Lung (tissue), 11 donors: ENCODE measurements at regions not wholly inside any gene's neighbourhood (a gene's known extent, or its start where the extent isn't known, plus 50 kb on each side); places are given as distances from the start of the nearest gene placed in this dataset.
"Not testable (repeated sequence)": the region's sequence is repeated elsewhere in the genome, so short reads cannot be mapped to it uniquely, and the experiment has no call there.

Experiments
- ATAC-seq: fragments of 200-7000 bp; cut with Tn5 transposase; one replicate; pipeline ENCODE4 v1.9.1; 2020; ENCODE audit warnings: moderate number of reproducible peaks; ENCODE audit not compliant: insufficient read depth, low FRiP score
- DNase-seq, 3 donors: peaks; one replicate each; pipeline ENCODE4 v3.0.0-alpha.2; 2013 to 2017
- H3K27ac ChIP-seq, 2 donors: one replicate each; pipeline ENCODE4 v1.5.1; 2013; ENCODE audit warnings: mild to moderate bottlenecking in 2 of 2, moderate library complexity in 2 of 2, control low read depth in 1 of 2, inconsistent platforms in 1 of 2, low read depth in 1 of 2, low read length in 1 of 2
- H3K27me3 ChIP-seq, 3 donors: one replicate each; pipeline ENCODE4 v1.5.1; 2013; ENCODE audit warnings: low read length in 2 of 3; ENCODE audit not compliant: control insufficient read depth in 3 of 3, insufficient read depth in 3 of 3
- H3K36me3 ChIP-seq, 4 donors: one replicate each; pipeline ENCODE4 v1.5.1; 2013; ENCODE audit warnings: low read length in 4 of 4, mild to moderate bottlenecking in 1 of 4, moderate library complexity in 1 of 4; ENCODE audit not compliant: control insufficient read depth in 4 of 4, insufficient read depth in 4 of 4
- H3K4me1 ChIP-seq, 5 donors: one replicate each; pipeline ENCODE4 v1.5.1; 2013; ENCODE audit warnings: low read length in 5 of 5, mild to moderate bottlenecking in 2 of 5, moderate library complexity in 1 of 5; ENCODE audit not compliant: control insufficient read depth in 5 of 5, insufficient read depth in 5 of 5
- H3K4me3 ChIP-seq: one replicate; pipeline ENCODE4 v1.5.1; 2013; ENCODE audit warnings: mild to moderate bottlenecking, control low read depth, moderate library complexity
- H3K9ac ChIP-seq, 2 donors: one replicate each; pipeline ENCODE4 v1.5.1; 2013; ENCODE audit warnings: low read length in 2 of 2, control low read depth in 1 of 2; ENCODE audit not compliant: insufficient read depth in 1 of 2
- H3K9me3 ChIP-seq, 4 donors: one replicate each; pipeline ENCODE4 v1.5.1; 2013; ENCODE audit warnings: low read length in 3 of 4, mild to moderate bottlenecking in 1 of 4, moderate library complexity in 1 of 4; ENCODE audit not compliant: control insufficient read depth in 4 of 4, insufficient read depth in 3 of 4
- WGBS, 2 donors: extraction: QIAGEN DNeasy Blood & Tissue Kit; methylation state at CpG; one replicate each; pipeline ENCODE4 v1.1.7; 2013; 5-methylcytosine and 5-hydroxymethylcytosine counted together
- TF ChIP-seq, protein P1 (sequence below): IDR thresholded peaks from 2 replicates; pipeline ENCODE4 v1.5.1; 2012; ENCODE audit warnings: mild to moderate bottlenecking; ENCODE audit errors: control extremely low read depth, extremely low read depth
- donor health status: control.
- donor health status: control.
- donor health status: Bipolar disorder and iron deficiency.
- donor health status: healthy.
- donor health status: DM: yes; HTN: yes; CAD: no.

DNA sequence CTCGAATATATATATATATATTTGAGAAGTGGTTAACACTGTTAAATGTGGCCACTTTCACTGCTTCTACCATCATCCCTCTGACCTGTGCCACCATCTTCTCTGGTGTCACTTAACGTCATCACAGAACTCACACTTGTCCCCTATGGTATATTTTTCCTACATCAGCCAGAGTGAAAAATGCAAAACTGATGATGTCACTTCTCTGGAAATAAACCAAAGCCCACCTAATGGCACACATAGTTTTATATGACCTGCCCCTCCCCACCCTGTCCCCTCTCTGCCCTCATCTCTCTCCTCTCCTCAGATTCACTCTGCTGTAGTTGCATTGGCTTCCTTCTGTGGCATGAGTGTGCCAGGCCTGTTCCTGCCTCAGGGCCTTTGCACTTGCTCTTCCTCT, 63.9 kb upstream of the IFNGR1 start:
- no peaks in the 10 kb centered on the region for H3K36me3 ChIP-seq
- H3K27ac ChIP-seq, result no peak overlapping the region
- no peak overlapping the region for H3K4me3 ChIP-seq
- DNase-seq, result no peak
- WGBS, 2 donors, result 69 to 94% methylated on average over 2 of the region's 2 CpGs
- ATAC-seq, result no peak
- H3K9me3 ChIP-seq, result no peaks in the 10 kb centered on the region
- H3K4me1 ChIP-seq, result no peaks in the 10 kb centered on the region
- TF ChIP-seq, protein P1, sequence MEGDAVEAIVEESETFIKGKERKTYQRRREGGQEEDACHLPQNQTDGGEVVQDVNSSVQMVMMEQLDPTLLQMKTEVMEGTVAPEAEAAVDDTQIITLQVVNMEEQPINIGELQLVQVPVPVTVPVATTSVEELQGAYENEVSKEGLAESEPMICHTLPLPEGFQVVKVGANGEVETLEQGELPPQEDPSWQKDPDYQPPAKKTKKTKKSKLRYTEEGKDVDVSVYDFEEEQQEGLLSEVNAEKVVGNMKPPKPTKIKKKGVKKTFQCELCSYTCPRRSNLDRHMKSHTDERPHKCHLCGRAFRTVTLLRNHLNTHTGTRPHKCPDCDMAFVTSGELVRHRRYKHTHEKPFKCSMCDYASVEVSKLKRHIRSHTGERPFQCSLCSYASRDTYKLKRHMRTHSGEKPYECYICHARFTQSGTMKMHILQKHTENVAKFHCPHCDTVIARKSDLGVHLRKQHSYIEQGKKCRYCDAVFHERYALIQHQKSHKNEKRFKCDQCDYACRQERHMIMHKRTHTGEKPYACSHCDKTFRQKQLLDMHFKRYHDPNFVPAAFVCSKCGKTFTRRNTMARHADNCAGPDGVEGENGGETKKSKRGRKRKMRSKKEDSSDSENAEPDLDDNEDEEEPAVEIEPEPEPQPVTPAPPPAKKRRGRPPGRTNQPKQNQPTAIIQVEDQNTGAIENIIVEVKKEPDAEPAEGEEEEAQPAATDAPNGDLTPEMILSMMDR, result no peak
- H3K27me3 ChIP-seq, result no peaks in the 10 kb centered on the region
- H3K9ac ChIP-seq, result no peak overlapping the region

DNA sequence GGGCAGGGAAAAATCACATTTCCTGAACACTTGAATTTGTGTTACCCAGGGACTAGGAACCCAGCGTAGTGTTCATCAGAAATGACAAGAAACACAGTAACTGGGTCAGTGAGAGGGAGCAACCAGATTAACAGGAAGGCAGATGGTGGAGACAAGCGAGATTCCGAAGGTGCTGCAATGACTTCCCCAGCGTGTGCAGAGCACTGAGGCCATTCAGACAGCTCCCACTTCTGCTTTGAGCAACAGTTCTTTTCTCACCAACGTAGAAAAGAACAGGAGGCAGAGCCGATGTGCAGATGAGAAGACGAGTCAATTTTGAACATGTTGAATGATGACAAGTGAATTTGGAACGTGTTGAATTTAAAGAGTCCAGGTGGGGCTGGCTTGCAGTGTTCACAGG, 63.1 kb upstream of the IFNGR1 start:
- Histone ChIP-seq H3K36me3 (no peaks in the 10 kb centered on the region), H3K9ac (no peak overlapping the region), H3K27ac (no peak overlapping the region), H3K4me1 (peaks cover 0 to 1% (median 0%) of the 10 kb centered on the region in 5 donors), H3K4me3 (no peak overlapping the region), H3K27me3 (no peaks in the 10 kb centered on the region), H3K9me3 (no peaks in the 10 kb centered on the region)
- 40 to 76% methylated on average over 8 of the region's 8 CpGs for WGBS, 2 donors
- TF ChIP-seq, protein P1, result no peak
- ATAC-seq (no peak), DNase-seq (no peak)

- not testable (repeated sequence) for ATAC-seq, H3K9ac ChIP-seq, DNase-seq, H3K9me3 ChIP-seq, H3K27ac ChIP-seq, H3K4me1 ChIP-seq, H3K4me3 ChIP-seq, H3K36me3 ChIP-seq, H3K27me3 ChIP-seq
- WGBS, 2 donors, result 88 to 90% methylated on average over 4 of the region's 4 CpGs
These were observed 60.1 kb upstream of the IFNGR1 start for GRCh38 chr6:137279279-137279678.

DNA sequence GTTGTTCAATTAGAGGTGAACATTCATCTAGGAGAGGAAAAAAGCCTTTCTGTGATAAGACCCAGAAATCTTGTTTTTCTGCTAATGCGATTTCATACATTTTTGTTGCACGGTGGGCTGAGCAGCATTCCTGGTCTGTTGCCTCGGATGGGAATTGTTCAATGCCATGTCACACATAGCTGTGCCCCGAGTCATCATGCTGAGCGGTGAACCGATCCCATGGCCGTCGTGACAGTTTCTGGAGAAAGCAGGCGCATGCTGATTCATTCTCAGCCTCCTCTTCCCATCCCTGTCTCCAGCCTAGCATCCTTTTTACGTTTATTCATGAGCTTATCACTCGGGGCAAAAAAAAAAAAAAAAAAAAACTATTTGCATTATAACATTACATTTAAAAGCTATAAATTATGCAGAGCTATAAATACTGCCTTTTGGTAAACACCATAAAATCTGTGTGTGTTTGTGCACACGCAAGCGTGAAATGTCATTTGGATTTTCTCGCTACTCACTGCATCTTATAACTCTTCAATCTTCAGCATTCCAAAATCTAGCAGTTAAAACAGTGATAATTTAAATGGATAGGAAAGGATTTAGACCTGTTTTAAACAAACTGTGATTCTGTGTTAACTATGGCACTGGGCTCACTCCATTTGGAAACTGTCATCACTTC, 58.9 kb upstream of the IFNGR1 start:
- Histone ChIP-seq H3K36me3 (no peaks in the 10 kb centered on the region), H3K9me3 (no peaks in the 10 kb centered on the region), H3K4me1 (peaks cover 0 to 2% (median 0%) of the 10 kb centered on the region in 5 donors), H3K9ac (no peak overlapping the region), H3K4me3 (no peak overlapping the region), H3K27ac (no peak overlapping the region), H3K27me3 (no peaks in the 10 kb centered on the region)
- DNase-seq (no peak), ATAC-seq (no peak)
- WGBS, 2 donors, result 77 to 83% methylated on average over 14 of the region's 14 CpGs
- TF ChIP-seq, protein P1, result no peak
